ENCODE measurements at regions not wholly inside any gene's neighbourhood (a gene's known extent, or its start where the extent isn't known, plus 50 kb on each side); places are given as distances from the start of the nearest gene placed in this dataset.

GRCh38 chr18:76571689-76572088 lies 76.6 kb upstream of the ZNF516 start:
- Histone ChIP-seq H3K4me1 (ENCODE audit: control insufficient read depth in 1 of 2, insufficient read depth in 2 of 2, low read length in 2 of 2) (peaks cover 3 to 19% of the 10 kb centered on the region in 2 experiments; a peak in 3 of 4 replicates), H3K27ac (ENCODE audit: low read depth, low read length) (no peak overlapping the region), H4K20me1 (ENCODE audit: insufficient read depth) (no peaks in the 10 kb centered on the region), H3K4me3 (replicated peaks in 1 of 2; ENCODE audit: low read depth in 1 of 2, low read length in 2 of 2) (no peak overlapping the region), H2AFZ (ENCODE audit: low read depth, low read length, poor library complexity, severe bottlenecking) (no peak overlapping the region), H3K36me3 (ENCODE audit: control insufficient read depth in 1 of 2, insufficient read depth in 2 of 2, low read length in 2 of 2) (no peaks in the 10 kb centered on the region), H3K79me2 (ENCODE audit: insufficient read depth, low read length) (no peaks in the 10 kb centered on the region), H3K9ac (ENCODE audit: low read length) (no peak overlapping the region), H3K9me3 (ENCODE audit: control insufficient read depth in 1 of 2, insufficient read depth in 1 of 2, low read depth in 1 of 2, low read length in 2 of 2) (no peaks in the 10 kb centered on the region), H3K4me2 (ENCODE audit: low read length) (no peak overlapping the region), H3K27me3 (ENCODE audit: insufficient read depth, low read length) (no peaks in the 10 kb centered on the region), H3K9me2 (ENCODE audit: insufficient read depth) (no peaks in the 10 kb centered on the region)
- POLR2A ChIA-PET = no interaction called here
- no peak for ATAC-seq
- intact Hi-C loops (cut with micrococcal nuclease) = no loop called here
- DNase-seq (ENCODE audit: low read depth, low spot score) = no peak
- TF ChIP-seq CEBPB (IDR thresholded peaks at IDR 0.05; ENCODE audit: low read depth) (no peak), RAD21 (IDR thresholded peaks at IDR 0.05; ENCODE audit: low read depth) (no peak), ZFX (IDR thresholded peaks at IDR 0.05) (no peak), EZH2phosphoT487 (IDR thresholded peaks at IDR 0.05; ENCODE audit: borderline replicate concordance) (no peak), SIN3A (IDR thresholded peaks at IDR 0.05; ENCODE audit: low read depth) (no peak), POLR2AphosphoS5 (IDR thresholded peaks at IDR 0.05; ENCODE audit: low read depth, low read length) (no peak), TCF7L2 (IDR thresholded peaks at IDR 0.05; ENCODE audit: borderline replicate concordance, extremely low read depth, insufficient read depth, insufficient read length) (no peak), EGR1 (IDR thresholded peaks at IDR 0.05; ENCODE audit: low read depth) (no peak), EZH2 (IDR thresholded peaks at IDR 0.05) (no peak), MAX (IDR thresholded peaks at IDR 0.05) (no peak), FOSL1 (IDR thresholded peaks at IDR 0.05; ENCODE audit: low read depth) (no peak), SP1 (IDR thresholded peaks at IDR 0.05; ENCODE audit: low read depth) (no peak), ELF1 (IDR thresholded peaks at IDR 0.05; ENCODE audit: borderline replicate concordance, low read depth) (no peak), POLR2A (IDR thresholded peaks at IDR 0.05; ENCODE audit: borderline replicate concordance, extremely low read depth, insufficient read depth, insufficient read length) (no peak), ZBTB33 (IDR thresholded peaks at IDR 0.05; ENCODE audit: extremely low read depth, insufficient replicate concordance, low read length) (no peak)
- CTCF ChIA-PET = interaction anchor here (1.3 kb wide), 1 partner anchor 172 kb away, joined by 3 read pairs; no protein-coding TSS in a partner anchor
- RAD21 ChIA-PET (ENCODE audit: low non-redundant PET in 1 of 2, low total read pairs in 2 of 2, uncharacterized antibody in 2 of 2, unreplicated experiment in 2 of 2) = no interaction called here
- BruUV-seq (replicated peaks) = no TSS peak

Data from HCT116 (cell line).